GM18520 (cell line): ENCODE measurements at regions not wholly inside any gene's neighbourhood (a gene's known extent, or its start where the extent isn't known, plus 50 kb on each side); places are given as distances from the start of the nearest gene placed in this dataset.
"Not testable (repeated sequence)": the region's sequence is repeated elsewhere in the genome, so short reads cannot be mapped to it uniquely, and the experiment has no call there.

Source experiments
- ATAC-seq: cut with Tn5 transposase; IDR thresholded peaks from one replicate; pipeline ENCODE4 v1.9.1; 2021; ENCODE audit not compliant: unreplicated experiment

GRCh38 chr16:88128556-88128955 lies 177.3 kb downstream of the BANP start:
- ATAC-seq, result no peak

GRCh38 chr16:88129133-88129532 lies 177.9 kb downstream of the BANP start:
- ATAC-seq, result not testable (repeated sequence)

GRCh38 chr16:88130016-88130415 lies 178.8 kb downstream of the BANP start:
- ATAC-seq, result no peak

DNA sequence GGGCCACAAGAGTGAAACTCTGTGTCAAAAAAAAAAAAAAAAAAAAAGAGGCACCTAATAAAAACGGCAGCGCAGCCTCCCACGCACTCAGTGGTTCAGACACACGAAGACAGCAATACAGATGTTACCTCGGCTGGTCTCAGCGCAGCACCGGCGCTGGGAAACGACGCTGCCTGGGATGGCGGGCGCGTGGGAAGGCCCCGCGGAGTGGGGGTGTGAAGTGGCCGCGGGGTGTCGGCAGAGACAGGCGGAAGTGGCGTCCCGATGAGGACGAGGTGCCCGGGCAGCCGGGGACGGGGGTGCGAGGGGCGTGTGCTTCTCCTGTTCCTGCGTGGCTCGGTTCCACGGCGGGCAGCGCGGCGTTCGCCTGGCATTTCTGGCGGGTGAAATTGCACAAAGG lies 179.4 kb downstream of the BANP start:
- ATAC-seq, result no peak

DNA sequence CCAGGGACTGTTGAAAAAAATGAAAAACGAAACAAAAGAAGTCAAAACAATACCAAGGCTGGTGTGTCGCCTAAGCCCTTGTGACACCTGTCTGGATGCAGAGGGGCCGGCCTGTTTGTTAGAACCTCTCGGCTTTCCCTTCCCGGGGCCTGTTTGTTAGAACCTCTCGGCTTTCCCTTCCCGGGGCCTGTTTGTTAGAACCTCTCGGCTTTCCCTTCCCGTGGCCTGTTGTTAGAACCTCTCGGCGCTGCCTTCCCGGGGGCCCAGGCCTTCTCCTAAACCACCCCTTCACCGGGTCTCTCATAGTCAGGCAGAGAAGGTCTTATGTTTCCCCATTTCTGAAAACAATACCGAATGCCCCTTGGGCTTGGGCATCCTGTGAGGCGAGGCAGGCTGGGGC lies 180.0 kb downstream of the BANP start:
- ATAC-seq, result no peak

GRCh38 chr16:88131966-88132365 lies 180.7 kb downstream of the BANP start:
- no peak for ATAC-seq

- ATAC-seq, result no peak
Observed at GRCh38 chr16:88132836-88133506, 181.7 kb downstream of the BANP start.

DNA sequence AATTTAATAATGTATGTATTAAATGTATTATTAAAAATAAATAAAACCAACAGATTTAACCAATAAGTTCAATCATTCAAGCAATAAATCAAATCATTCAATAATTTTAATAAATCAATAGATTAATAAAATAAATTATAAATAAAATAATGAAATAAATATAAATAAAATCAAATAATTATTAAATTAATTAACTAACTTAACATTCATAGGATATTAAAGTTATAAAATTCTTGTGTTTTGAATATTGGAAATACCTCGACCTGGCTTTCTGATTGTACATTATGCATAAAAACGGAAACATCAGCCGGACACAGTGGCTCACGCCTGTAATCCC lies 182.2 kb downstream of the BANP start:
- ATAC-seq, result no peak

DNA sequence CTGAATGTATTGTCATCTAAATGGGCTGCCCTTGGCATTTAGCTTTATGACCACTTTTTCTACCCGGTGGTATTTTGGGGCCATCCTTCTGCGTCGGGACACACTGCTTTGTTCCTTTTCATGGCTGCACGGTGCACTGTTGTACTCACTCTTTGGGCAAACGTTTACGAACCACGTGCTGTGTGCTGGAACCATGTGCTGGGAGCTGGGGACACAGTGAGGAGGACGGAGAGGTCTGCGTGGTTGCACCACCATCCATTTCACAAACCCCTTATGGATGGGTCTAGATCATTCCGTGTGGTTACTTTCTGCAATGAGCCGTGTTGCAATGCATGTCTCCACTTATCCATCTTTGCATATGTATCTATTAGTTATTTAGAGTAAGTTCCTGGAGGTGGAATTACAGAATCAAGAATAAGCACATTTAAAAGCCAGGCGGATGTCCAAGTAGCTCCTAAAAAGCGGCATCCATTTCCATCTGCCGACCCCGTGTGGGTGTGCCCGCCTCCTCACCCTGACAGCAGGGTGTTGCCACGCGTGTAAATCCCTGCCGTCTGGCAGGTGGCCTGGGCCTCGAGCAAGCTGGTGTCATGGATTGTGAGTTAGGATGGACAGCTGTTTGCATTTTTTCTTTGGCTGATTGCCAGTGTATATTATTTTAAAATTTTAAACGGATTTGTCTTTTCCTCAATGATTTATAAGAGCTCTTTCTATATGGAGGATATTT lies 183.1 kb downstream of the BANP start:
- not testable (repeated sequence) for ATAC-seq

- not testable (repeated sequence) for ATAC-seq
Observed at GRCh38 chr16:88134899-88135682, 183.9 kb downstream of the BANP start.

- not testable (repeated sequence) for ATAC-seq
Observed at GRCh38 chr16:88136211-88136713, 185.0 kb downstream of the BANP start.

DNA sequence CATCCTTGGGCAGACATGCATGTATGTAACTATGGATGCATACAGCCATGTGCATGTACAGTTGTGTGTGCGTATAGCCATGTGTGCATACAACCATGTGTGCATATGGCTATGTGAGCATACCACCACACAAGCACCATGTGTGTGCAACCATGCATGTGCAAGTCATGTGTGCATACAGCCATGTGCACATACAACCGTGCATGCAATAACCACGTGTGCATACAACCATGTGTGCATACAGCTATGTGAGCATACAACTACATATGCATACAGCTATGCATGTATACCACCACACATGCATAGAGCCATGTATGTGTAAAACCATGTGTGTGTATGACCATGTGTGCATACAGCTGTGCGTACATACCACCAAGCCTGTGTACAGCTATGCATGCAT lies 185.7 kb downstream of the BANP start:
- ATAC-seq, result not testable (repeated sequence)

DNA sequence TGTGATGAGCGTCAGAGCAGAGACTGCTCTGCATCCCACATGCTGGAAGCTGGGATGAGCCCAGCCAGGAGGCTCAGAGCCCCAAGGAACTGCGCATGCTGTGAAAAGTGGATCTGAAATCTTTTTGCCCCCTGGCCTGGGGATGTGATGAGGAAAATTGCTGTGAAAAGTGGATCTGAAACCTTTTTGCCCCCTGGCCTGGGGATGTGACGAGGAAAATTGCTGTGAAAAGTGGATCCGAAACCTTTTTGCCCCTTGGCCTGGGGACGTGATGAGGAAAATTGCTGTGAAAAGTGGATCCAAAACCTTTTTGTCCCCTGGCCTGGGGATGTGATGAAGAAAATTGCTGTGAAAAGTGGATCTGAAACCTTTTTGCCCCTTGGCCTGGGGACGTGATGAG lies 187.9 kb downstream of the BANP start:
- not testable (repeated sequence) for ATAC-seq

- ATAC-seq, result not testable (repeated sequence)
Observed at GRCh38 chr16:88140195-88140594, 189.0 kb downstream of the BANP start.

- ATAC-seq, result no peak
Observed at GRCh38 chr16:88141580-88141979, 190.3 kb downstream of the BANP start.

- ATAC-seq, result not testable (repeated sequence)
Observed at GRCh38 chr16:88142056-88142935, 191.1 kb downstream of the BANP start.

GRCh38 chr16:88143122-88144027 lies 192.1 kb downstream of the BANP start:
- not testable (repeated sequence) for ATAC-seq

DNA sequence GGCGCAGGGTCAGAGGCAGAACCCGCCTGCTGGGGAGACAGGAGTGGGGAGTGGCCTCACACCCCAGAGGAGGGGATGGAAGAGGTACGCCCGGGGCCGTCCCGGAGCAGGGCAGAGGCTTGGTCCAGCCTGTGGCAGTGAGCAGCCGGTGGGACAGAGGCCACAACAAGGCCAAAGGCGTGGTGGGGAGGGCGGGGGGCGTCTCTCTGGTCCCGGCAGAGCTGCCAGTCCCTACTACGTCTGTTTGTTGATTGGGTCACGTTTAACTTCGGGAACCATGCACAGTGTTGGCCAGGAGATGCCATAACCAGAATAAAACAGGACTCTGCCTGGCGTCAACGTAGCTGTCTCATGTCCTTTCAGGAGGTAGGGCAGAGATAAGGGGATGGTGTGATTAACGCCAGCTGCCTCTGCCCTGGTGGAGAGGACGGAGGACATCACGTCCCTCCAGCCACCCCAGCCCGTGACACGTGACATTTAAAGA lies 192.8 kb downstream of the BANP start:
- no peak for ATAC-seq

GRCh38 chr16:88145376-88145775 lies 194.1 kb downstream of the BANP start:
- ATAC-seq, result not testable (repeated sequence)
